PC-3 (cell line): ENCODE measurements at regions not wholly inside any gene's neighbourhood (a gene's known extent, or its start where the extent isn't known, plus 50 kb on each side); places are given as distances from the start of the nearest gene placed in this dataset.
A peak's percentile ranks its signal among the peaks of the same experiment; 100 is the strongest.

Source experiments
- ATAC-seq: fragments of 200-7000 bp; cut with Tn5 transposase; 2 replicates; pipeline ENCODE4 v1.9.1; 2020; ENCODE audit warnings: mild to moderate bottlenecking, moderate library complexity
- BruUV-seq: library from RNA; stranded (reverse); fragments of 400-500 nt; replicated peaks from 2 replicates; lab custom pipeline; 2021; lab: Mats Ljungman, UMichigan
- CTCF ChIA-PET: fragments of 300-600 bp; sonication (Branson Sonifier 250); formaldehyde crosslinking; loops from one replicate; lab custom pipeline; 2022; ENCODE audit warnings: antibody characterized with exemption; lab: Charles Lee
- POLR2A ChIA-PET: fragments of 300-600 bp; sonication (Branson Sonifier 250); formaldehyde crosslinking; loops from one replicate; lab custom pipeline; 2022; ENCODE audit warnings: antibody characterized with exemption; ENCODE audit not compliant: unreplicated experiment; lab: Charles Lee
- DNase-seq: peaks from one replicate; pipeline ENCODE4 v3.0.0-alpha.2; 2015
- H2AFZ ChIP-seq: fragments of 300-600 bp; sonication (generic); 2 replicates; pipeline ENCODE4 v1.6.0; 2016; ENCODE audit warnings: antibody characterized with exemption, low read length
- H3F3A ChIP-seq: fragments of 300-600 bp; sonication (generic); one replicate; pipeline ENCODE4 v1.6.0; 2017; ENCODE audit warnings: antibody characterized with exemption, low read length, control low read depth, mild to moderate bottlenecking; ENCODE audit not compliant: unreplicated experiment
- H3K27ac ChIP-seq: fragments of 300-600 bp; sonication (generic); 2 replicates; pipeline ENCODE4 v1.5.1; 2016; ENCODE audit warnings: mild to moderate bottlenecking, low read length
- H3K27me3 ChIP-seq: fragments of 300-600 bp; sonication (generic); 2 replicates; pipeline ENCODE4 v1.6.1; 2016; ENCODE audit warnings: low read length, mixed read lengths
- H3K36me3 ChIP-seq: fragments of 300-600 bp; sonication (generic); 2 replicates; pipeline ENCODE4 v1.6.1; 2016; ENCODE audit warnings: low read depth, mixed run types, low read length, mixed read lengths
- H3K4me1 ChIP-seq: fragments of 300-600 bp; sonication (generic); 2 replicates; pipeline ENCODE4 v1.5.1; 2016; ENCODE audit warnings: low read length; ENCODE audit not compliant: insufficient read depth
- H3K4me2 ChIP-seq: fragments of 300-600 bp; sonication (generic); 2 replicates; pipeline ENCODE4 v1.6.0; 2016; ENCODE audit warnings: low read length
- H3K4me3 ChIP-seq: fragments of 300-600 bp; sonication (generic); 2 replicates; pipeline ENCODE4 v1.5.1; 2016; ENCODE audit warnings: mild to moderate bottlenecking, low read length, mixed read lengths
- H3K79me2 ChIP-seq: fragments of 300-600 bp; sonication (generic); 2 replicates; pipeline ENCODE4 v1.6.1; 2017; ENCODE audit warnings: low read length, mixed read lengths
- H3K9ac ChIP-seq: fragments of 300-600 bp; sonication (generic); 2 replicates; pipeline ENCODE4 v1.6.0; 2016; ENCODE audit warnings: mild to moderate bottlenecking, low read length
- H3K9me2 ChIP-seq: fragments of 300-600 bp; sonication (generic); replicated peaks from 2 replicates; pipeline ENCODE4 v1.6.1; 2016; ENCODE audit warnings: mixed run types, low read length, mixed read lengths
- H3K9me3 ChIP-seq: fragments of 300-600 bp; sonication (generic); 2 replicates; pipeline ENCODE4 v1.6.1; 2016; ENCODE audit warnings: low read length, mixed read lengths
- H4K20me1 ChIP-seq: fragments of 300-600 bp; sonication (generic); 2 replicates; pipeline ENCODE4 v1.6.1; 2016; ENCODE audit warnings: low read length, mixed read lengths
- EZH2 ChIP-seq: fragments of 300-600 bp; sonication (generic); IDR thresholded peaks from one replicate; pipeline ENCODE4 v1.6.1; 2017; ENCODE audit warnings: antibody characterized with exemption, mild to moderate bottlenecking, low read length; ENCODE audit not compliant: unreplicated experiment
- EZH2phosphoT487 ChIP-seq: fragments of 300-600 bp; sonication (generic); IDR thresholded peaks from 2 replicates; pipeline ENCODE4 v1.6.1; 2018; ENCODE audit warnings: mild to moderate bottlenecking, antibody characterized with exemption, low read length, borderline replicate concordance
- intact Hi-C: fragments of 100-400 bp; cut with micrococcal nuclease; formaldehyde crosslinking; loops from 2 replicates; pipeline ENCODE4 v1.9.0; 2023
- TF ChIP-seq, protein P1 (sequence below): fragments of 300-600 bp; sonication (generic); conservative IDR thresholded peaks from 2 replicates; pipeline ENCODE4 v1.5.1; 2017; ENCODE audit warnings: antibody characterized with exemption, low read depth, mild to moderate bottlenecking, low read length

DNA sequence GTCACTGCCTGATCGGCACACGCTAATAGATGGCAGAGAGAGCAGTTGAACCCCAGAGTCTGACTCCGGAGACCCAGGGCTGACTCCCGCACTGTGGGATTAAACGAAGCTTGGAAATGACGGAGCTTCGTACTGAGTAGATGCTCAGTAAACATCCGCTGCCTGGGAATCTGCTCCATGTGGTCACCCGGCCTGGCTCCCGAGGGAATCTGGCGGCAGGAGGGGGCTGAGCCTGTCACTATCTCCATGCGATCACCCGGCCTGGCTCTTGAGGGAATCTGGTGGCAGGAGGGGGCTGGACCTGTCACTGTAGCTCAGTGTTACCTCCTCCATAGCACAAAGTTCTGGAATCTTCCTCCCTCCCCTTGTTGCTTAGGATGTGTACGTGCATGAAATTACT, 139.7 kb upstream of the CIBAR2 start:
- Histone ChIP-seq H3K36me3 (no peaks in the 10 kb centered on the region; the same call in 1 of the 2 replicates), H3K9me2 (no peaks in the 10 kb centered on the region), H3K9me3 (no peaks in the 10 kb centered on the region), H3K9ac (no peak overlapping the region), H3K4me2 (no peak overlapping the region), H3K4me3 (no peak overlapping the region), H3K79me2 (no peaks in the 10 kb centered on the region), H3K4me1 (no peaks in the 10 kb centered on the region), H4K20me1 (no peaks in the 10 kb centered on the region), H3K27me3 (no peaks in the 10 kb centered on the region), H2AFZ (no peak overlapping the region), H3F3A (no peaks in the 10 kb centered on the region), H3K27ac (no peak overlapping the region)
- CTCF ChIA-PET: no interaction called here
- BruUV-seq: no TSS peak
- POLR2A ChIA-PET: interaction anchor here (0.6 kb wide), 1 partner anchor 923 kb away, joined by 3 read pairs; no protein-coding TSS in a partner anchor
- intact Hi-C loops: no loop called here
- no peak for TF ChIP-seq EZH2
- DNase-seq (no peak), ATAC-seq (no peak)

DNA sequence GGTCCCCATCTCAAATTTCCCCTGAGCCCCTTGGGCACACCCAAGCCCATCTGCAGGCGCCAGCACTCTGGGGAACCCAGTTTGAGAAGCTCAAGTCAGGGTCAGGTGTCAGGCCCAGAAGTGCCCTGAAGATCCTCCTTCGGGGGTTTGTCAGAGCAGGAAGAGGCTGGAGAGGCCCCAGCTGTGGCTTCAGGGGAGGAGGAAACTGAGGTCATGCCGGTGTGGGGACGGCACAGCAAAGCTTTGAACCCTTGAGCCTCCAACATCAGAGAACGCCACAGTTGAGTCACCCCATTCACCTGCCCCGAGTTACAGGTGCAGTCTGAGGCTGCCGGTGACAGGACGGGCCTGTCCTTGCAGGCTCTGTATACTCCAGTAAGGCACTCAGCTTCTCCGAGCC, 140.2 kb upstream of the CIBAR2 start:
- ATAC-seq: no peak
- intact Hi-C loops: no loop called here

DNA sequence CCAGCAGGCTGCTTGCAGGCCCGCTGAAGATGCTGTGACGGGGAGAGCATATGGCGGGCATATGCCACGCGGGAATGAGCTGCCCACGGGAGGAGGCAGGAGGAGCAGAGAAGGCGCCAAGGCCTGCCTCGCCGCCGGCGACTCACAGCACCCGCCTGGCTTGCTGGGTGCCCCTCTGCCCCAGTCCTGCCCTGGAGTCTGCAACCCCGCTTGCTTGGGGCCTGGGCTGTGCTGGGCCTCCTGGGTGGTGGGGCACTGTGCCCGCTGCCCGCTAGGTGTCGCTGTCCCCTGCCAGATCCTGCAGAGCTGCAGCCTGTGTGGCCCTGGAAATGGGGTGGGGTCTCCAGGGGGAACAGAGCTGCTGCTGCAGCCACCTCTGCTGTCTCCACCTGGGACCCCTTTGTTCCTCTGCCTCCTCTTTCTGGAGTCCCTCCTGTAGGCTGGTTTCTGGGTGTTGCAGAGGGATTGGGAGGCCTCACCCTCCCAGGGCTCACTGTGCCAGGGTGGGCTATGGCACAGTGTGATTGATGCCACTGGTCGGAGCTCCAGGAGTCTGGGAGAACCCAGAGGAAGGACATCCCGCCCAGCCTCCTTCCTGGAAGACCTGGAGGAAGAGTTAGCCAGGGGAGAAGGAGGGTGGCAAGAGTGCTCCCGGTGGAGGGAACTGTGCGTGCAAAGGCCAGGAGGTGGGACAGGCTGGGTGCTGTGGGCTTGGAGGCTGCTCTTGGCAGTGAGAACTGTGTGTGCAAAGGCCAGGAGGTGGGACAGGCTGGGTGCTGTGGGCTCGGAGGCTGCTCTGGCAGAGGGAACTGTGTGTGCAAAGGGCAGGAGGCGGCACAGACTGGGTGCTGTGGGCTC, 141.0 kb upstream of the CIBAR2 start:
- CTCF ChIA-PET: interaction anchor here (0.6 kb wide), 1 partner anchor 223 kb away, joined by 3 read pairs; no protein-coding TSS in a partner anchor
- H3K4me2 ChIP-seq: no peak overlapping the region
- intact Hi-C loops: no loop called here

More for the DNA sequence above, 140.2 kb upstream of the CIBAR2 start:
- no TSS peak for BruUV-seq
- Histone ChIP-seq H3K36me3 (no peaks in the 10 kb centered on the region; the same call in 1 of the 2 replicates), H3K9me3 (no peaks in the 10 kb centered on the region), H3K9me2 (no peaks in the 10 kb centered on the region), H2AFZ (no peak overlapping the region), H4K20me1 (no peaks in the 10 kb centered on the region), H3K27me3 (no peaks in the 10 kb centered on the region), H3K79me2 (no peaks in the 10 kb centered on the region), H3K4me1 (no peaks in the 10 kb centered on the region), H3F3A (no peaks in the 10 kb centered on the region), H3K27ac (no peak overlapping the region), H3K4me2 (no peak overlapping the region), H3K9ac (no peak overlapping the region), H3K4me3 (no peak overlapping the region)
- no peak for DNase-seq
- ChIA-PET CTCF (no interaction called here), POLR2A (no interaction called here)
- TF ChIP-seq EZH2 (no peak), EZH2phosphoT487 (no peak)
- TF ChIP-seq, protein P1, sequence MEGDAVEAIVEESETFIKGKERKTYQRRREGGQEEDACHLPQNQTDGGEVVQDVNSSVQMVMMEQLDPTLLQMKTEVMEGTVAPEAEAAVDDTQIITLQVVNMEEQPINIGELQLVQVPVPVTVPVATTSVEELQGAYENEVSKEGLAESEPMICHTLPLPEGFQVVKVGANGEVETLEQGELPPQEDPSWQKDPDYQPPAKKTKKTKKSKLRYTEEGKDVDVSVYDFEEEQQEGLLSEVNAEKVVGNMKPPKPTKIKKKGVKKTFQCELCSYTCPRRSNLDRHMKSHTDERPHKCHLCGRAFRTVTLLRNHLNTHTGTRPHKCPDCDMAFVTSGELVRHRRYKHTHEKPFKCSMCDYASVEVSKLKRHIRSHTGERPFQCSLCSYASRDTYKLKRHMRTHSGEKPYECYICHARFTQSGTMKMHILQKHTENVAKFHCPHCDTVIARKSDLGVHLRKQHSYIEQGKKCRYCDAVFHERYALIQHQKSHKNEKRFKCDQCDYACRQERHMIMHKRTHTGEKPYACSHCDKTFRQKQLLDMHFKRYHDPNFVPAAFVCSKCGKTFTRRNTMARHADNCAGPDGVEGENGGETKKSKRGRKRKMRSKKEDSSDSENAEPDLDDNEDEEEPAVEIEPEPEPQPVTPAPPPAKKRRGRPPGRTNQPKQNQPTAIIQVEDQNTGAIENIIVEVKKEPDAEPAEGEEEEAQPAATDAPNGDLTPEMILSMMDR: no peak

More for the DNA sequence above, 141.0 kb upstream of the CIBAR2 start:
- TF ChIP-seq EZH2phosphoT487 (no peak), EZH2 (no peak)
- TF ChIP-seq, protein P1: peak; percentile 88
- peak; percentile 95 for ATAC-seq
- Histone ChIP-seq H3K79me2 (no peaks in the 10 kb centered on the region), H3F3A (no peaks in the 10 kb centered on the region), H3K9me3 (no peaks in the 10 kb centered on the region), H3K4me3 (no peak overlapping the region), H3K4me1 (no peaks in the 10 kb centered on the region), H3K9ac (no peak overlapping the region), H3K27me3 (no peaks in the 10 kb centered on the region), H4K20me1 (no peaks in the 10 kb centered on the region), H3K36me3 (no peaks in the 10 kb centered on the region; the same call in 1 of the 2 replicates), H3K27ac (no peak overlapping the region), H3K9me2 (no peaks in the 10 kb centered on the region), H2AFZ (no peak overlapping the region)
- POLR2A ChIA-PET: no interaction called here
- peak; percentile 31 for DNase-seq
- no TSS peak for BruUV-seq
